Ishikawa (cell line): ENCODE measurements at regions not wholly inside any gene's neighbourhood (a gene's known extent, or its start where the extent isn't known, plus 50 kb on each side); places are given as distances from the start of the nearest gene placed in this dataset.

ENCODE experiments used
- CEBPB ChIP-seq: IDR thresholded peaks from 2 replicates; pipeline ENCODE4 v1.6.1; 2012
- CREB1 ChIP-seq: IDR thresholded peaks from 2 replicates; pipeline ENCODE4 v1.6.1; 2012; ENCODE audit warnings: low read depth
- EGR1 ChIP-seq: IDR thresholded peaks from 2 replicates; pipeline ENCODE4 v1.6.1; 2012
- EP300 ChIP-seq: IDR thresholded peaks from 2 replicates; pipeline ENCODE4 v1.6.1; 2012; ENCODE audit warnings: borderline replicate concordance
- FOXM1 ChIP-seq: IDR thresholded peaks from 2 replicates; pipeline ENCODE4 v1.6.1; 2012; ENCODE audit warnings: low read depth, borderline replicate concordance
- NFIC ChIP-seq: IDR thresholded peaks from 2 replicates; pipeline ENCODE4 v1.6.1; 2012
- RAD21 ChIP-seq: IDR thresholded peaks from 2 replicates; pipeline ENCODE4 v1.6.1; 2012; ENCODE audit warnings: low read depth
- TAF1 ChIP-seq: IDR thresholded peaks from 2 replicates; pipeline ENCODE4 v1.6.1; 2012; ENCODE audit warnings: low read depth, mild to moderate bottlenecking
- TCF12 ChIP-seq: IDR thresholded peaks from 2 replicates; pipeline ENCODE4 v1.6.1; 2012; ENCODE audit warnings: low read depth
- TEAD4 ChIP-seq: IDR thresholded peaks from 2 replicates; pipeline ENCODE4 v1.6.1; 2012
- YY1 ChIP-seq: IDR thresholded peaks from 2 replicates; pipeline ENCODE4 v1.6.1; 2012; ENCODE audit warnings: low read depth
- ZBTB7A ChIP-seq: IDR thresholded peaks from 2 replicates; pipeline ENCODE4 v1.6.1; 2012; ENCODE audit warnings: low read depth
- TF ChIP-seq, protein P1 (sequence below): IDR thresholded peaks from 2 replicates; pipeline ENCODE4 v1.6.1; 2012
- TF ChIP-seq, protein P2 (sequence below): IDR thresholded peaks from 2 replicates; pipeline ENCODE4 v1.6.1; 2012; ENCODE audit warnings: low read depth, mild to moderate bottlenecking
- TF ChIP-seq, protein P3 (sequence below): IDR thresholded peaks from 2 replicates; pipeline ENCODE4 v1.6.1; 2012

DNA sequence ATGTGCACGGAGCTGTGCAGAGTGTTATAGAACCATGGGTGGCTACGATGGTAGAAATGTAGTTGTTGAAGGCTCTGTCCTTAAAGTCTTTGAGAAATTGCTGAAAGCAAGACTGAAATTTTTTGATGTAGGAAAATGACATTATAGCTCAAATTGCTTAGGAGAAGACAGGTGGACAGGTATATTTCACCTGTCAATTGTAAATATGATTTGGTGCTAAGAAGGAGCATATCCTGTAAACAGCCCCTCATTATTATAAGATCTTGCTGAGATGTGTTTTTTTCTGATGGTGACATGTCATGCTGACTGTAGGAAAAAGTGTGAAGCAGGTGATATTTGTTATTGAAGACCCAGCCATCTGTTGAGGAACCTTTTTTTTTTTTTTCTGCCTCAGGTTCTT is 377.9 kb downstream of the PSAT1 start:
- TF ChIP-seq FOXM1 (no peak), YY1 (no peak), TAF1 (no peak), ZBTB7A (no peak), RAD21 (no peak), NFIC (no peak), TEAD4 (no peak)
- TF ChIP-seq, protein P1, sequence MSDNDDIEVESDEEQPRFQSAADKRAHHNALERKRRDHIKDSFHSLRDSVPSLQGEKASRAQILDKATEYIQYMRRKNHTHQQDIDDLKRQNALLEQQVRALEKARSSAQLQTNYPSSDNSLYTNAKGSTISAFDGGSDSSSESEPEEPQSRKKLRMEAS: no peak

DNA sequence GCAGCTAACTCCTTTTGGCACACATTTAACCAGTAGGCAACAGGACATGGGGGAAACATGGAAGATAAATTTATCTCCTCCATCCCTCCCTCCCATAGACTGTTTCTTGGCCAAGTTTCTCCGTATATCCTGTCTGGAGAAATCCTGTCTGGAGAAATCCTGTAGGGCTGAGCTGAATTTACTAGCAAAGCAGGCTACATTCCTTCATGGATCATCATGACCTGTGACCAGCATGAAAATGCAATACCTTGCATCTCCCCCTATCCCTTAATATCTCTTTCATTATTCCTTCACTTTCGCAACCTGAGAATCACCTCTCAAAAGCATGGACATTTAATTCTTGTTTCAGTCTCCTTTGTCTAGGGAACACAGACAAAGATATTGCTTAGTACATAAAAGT is 379.1 kb downstream of the PSAT1 start:
- TF ChIP-seq CEBPB (no peak), EP300 (no peak), TEAD4 (no peak), CREB1 (no peak), TCF12 (no peak), NFIC (no peak)
- TF ChIP-seq, protein P1: no peak

DNA sequence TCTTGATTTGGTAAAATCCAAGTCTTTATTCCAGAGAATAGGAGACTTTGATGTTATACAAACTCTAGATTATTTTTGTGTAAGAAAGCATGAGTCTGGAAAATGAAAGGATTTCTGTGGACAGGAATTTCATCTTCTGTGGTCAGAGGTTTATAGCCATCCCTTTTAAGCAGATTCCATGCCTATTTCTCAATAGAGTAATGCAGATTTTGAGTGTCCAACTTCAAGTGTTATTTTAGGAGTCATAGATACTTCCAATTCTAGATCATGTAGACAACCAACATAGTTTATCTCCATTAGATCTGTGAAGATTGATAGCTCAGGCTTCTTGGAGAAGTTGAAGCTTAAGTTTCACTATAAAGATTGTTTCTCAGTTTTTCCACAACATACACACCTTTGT is 379.7 kb downstream of the PSAT1 start:
- TF ChIP-seq CREB1: no peak
- TF ChIP-seq YY1: no peak
- TF ChIP-seq FOXM1: no peak

DNA sequence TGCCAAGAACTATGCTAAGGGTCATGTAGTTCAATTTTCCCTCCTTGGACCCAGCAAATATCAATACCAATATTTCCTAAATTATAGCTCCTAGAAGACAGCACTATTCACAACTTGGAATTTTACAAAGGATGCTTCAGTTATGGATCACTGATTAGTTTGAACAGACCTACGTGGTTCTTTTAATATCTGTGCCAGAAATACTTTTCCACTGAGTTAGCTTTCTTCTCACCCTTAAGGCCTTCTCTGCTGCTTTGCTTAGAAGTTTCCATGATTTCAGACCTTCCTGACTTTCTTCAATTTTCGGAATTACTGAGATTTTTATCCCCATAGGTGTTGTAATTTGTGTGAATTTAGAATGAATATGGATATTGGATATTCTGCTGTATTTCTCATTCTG is 380.4 kb downstream of the PSAT1 start:
- TF ChIP-seq ZBTB7A: no peak
- no peak for TF ChIP-seq NFIC
- TF ChIP-seq TEAD4: no peak
- TF ChIP-seq EP300: no peak
- no peak for TF ChIP-seq CREB1
- no peak for TF ChIP-seq RAD21
- TF ChIP-seq, protein P2, sequence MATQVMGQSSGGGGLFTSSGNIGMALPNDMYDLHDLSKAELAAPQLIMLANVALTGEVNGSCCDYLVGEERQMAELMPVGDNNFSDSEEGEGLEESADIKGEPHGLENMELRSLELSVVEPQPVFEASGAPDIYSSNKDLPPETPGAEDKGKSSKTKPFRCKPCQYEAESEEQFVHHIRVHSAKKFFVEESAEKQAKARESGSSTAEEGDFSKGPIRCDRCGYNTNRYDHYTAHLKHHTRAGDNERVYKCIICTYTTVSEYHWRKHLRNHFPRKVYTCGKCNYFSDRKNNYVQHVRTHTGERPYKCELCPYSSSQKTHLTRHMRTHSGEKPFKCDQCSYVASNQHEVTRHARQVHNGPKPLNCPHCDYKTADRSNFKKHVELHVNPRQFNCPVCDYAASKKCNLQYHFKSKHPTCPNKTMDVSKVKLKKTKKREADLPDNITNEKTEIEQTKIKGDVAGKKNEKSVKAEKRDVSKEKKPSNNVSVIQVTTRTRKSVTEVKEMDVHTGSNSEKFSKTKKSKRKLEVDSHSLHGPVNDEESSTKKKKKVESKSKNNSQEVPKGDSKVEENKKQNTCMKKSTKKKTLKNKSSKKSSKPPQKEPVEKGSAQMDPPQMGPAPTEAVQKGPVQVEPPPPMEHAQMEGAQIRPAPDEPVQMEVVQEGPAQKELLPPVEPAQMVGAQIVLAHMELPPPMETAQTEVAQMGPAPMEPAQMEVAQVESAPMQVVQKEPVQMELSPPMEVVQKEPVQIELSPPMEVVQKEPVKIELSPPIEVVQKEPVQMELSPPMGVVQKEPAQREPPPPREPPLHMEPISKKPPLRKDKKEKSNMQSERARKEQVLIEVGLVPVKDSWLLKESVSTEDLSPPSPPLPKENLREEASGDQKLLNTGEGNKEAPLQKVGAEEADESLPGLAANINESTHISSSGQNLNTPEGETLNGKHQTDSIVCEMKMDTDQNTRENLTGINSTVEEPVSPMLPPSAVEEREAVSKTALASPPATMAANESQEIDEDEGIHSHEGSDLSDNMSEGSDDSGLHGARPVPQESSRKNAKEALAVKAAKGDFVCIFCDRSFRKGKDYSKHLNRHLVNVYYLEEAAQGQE: no peak
- TF ChIP-seq, protein P3, sequence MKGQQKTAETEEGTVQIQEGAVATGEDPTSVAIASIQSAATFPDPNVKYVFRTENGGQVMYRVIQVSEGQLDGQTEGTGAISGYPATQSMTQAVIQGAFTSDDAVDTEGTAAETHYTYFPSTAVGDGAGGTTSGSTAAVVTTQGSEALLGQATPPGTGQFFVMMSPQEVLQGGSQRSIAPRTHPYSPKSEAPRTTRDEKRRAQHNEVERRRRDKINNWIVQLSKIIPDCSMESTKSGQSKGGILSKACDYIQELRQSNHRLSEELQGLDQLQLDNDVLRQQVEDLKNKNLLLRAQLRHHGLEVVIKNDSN: no peak
- TF ChIP-seq YY1: no peak
- no peak for TF ChIP-seq TAF1
- no peak for TF ChIP-seq CEBPB
- TF ChIP-seq, protein P1: no peak
- TF ChIP-seq EGR1: no peak
- TF ChIP-seq FOXM1: no peak
- TF ChIP-seq TCF12: no peak

DNA sequence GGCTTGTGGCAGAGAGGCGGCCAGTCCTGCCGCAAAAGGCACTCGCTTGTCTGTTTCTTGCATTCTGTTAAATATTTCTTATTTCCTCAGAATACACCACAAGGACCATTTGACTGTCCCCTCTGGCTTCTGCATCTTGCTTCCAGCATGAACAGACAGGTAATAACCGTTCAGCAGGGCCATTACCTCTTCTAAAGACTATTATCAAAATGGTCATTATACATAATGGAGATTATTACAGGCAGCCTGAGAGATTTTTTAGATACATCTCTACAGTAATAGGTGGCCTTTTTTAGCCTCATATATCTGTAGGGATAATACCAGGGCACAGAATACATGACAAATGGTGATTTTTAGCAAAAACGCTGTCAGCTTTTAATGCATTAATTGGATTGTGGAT is 382.0 kb downstream of the PSAT1 start:
- TF ChIP-seq CREB1 (no peak), EP300 (no peak), RAD21 (no peak), EGR1 (no peak), YY1 (no peak), TCF12 (no peak), ZBTB7A (no peak), TEAD4 (no peak), NFIC (no peak), CEBPB (no peak), TAF1 (no peak), FOXM1 (no peak)
- TF ChIP-seq, protein P1: no peak
- TF ChIP-seq, protein P3: no peak
- TF ChIP-seq, protein P2: no peak

DNA sequence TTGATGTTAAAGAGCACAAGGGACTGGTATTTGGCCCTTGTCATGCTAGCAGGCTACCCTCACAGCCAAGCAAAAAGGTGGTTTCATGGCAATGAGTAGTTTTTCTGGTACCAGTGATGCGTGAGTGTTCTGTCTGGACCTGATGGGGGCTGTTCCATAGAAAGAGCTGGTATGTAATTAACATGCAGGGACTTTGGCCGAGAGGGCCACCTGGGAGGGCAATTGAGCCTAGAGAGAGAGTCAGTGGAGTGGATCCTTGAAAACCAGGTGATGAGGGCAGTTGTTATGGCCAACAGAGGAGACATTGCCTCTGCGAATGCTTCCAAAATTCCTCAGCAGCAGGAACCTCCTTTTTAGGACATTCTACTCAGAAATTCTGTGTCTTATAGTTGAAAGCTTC is 383.3 kb downstream of the PSAT1 start:
- TF ChIP-seq ZBTB7A (no peak), TCF12 (no peak)
- TF ChIP-seq, protein P1: no peak
- TF ChIP-seq, protein P2: no peak
